Islet of Langerhans (tissue), 1 donor: ENCODE measurements at regions not wholly inside any gene's neighbourhood (a gene's known extent, or its start where the extent isn't known, plus 50 kb on each side); places are given as distances from the start of the nearest gene placed in this dataset.
A peak's percentile ranks its signal among the peaks of the same experiment; 100 is the strongest.

Experiments used
- FAIRE-seq: peaks from one replicate; lab custom pipeline; 2011; peaks lifted over from hg19 to GRCh38; lab: Jason Lieb, UNC

DNA sequence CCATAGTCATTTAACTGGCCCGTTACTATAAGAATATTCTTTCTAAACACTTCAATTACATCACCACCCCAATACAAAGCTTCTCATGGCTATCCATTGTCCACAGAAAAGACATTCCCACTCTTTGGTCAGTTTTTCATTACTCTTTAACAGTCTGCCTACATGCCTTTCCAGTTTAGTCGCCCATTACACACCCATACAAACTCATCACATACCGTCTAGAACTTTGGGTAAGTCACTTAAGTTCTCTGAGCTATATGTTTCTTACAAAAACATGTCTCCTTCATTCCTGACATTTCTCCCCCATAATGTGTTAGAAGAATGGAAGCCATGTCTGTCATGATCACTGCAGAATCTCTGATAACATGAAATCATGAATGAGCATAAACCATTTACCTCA is 108.2 kb upstream of the STK17B start:
- FAIRE-seq, result no peak

DNA sequence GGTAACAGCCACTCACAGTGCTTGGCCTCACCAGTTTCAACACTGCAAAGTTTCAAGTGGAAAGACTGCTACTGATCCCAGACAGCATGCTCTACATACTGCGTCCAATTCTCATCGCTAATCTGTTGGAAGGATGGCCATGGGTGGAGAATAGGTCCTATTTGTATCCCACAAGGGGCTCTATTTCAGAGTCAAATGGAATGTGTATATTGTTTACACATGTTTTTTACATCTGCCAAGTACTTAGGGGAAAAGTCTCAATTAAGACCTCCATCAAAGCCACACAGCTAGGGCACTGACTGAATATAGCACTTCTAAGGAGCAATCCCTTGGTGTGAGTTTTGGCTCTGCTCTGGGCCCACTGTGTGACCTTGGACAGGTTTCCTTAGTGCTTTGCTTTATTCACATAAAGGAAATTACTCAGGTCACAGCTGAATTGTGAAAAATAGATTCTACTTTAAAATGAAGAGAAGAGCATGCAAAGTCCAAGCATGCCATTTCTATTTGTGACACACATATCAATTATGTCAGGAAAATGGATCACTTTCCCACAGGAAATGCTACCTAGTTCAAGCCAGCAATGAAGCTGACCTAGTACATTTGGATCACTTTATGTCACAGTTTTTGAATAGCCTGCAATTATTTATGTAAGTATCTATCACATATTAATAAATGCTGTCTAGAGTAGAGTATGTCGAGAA is 112.9 kb upstream of the STK17B start:
- FAIRE-seq, result no peak

DNA sequence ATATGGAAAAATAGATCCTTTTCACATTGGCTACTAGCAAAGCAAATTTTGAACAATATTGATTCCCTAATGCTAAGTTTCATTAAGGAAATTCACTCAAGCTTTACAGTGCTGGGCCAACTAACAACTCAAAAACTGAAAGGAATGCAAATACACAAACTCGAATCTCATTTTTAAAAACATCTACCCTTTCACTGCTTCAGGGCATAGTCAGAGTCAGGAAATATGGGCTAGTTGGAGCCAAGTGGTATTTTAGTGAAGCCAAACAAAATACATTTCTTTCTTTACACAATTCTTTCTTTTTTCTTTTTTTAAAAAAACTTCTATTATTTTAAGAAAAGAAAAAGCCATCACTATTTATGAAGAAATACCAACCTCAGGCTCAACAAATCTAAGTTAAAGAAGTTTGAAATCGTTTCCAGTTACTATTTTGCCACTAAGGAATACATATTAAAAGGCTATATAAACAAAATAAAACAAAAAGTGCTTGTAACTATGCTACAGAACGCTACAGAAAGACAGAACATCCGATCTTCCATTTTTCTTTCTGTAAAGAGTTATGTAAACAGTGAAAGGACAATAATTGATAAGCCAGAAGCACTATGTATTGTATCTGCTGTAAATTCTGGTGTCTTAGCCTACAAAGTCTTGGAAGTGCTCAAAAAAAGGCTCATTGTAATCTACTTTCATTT is 113.6 kb upstream of the STK17B start:
- no peak for FAIRE-seq

DNA sequence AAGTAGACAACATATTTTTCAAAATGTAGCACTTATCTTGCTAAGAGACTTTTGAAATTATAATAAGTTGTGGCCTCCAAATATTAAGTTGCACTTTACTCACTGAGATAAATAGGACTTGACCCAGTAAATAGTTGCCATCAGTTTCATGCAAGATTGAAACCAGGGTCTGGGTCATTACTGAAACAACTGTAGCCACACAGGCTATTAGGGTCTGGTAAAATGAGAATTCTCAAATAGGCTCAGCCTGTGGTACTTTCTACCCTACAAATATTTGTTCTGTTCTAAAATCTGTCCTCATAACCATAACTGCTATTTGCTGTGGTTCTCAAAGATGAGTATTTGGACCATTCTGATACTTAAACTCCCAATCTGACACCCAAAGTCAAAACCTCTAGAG is 115.4 kb upstream of the STK17B start:
- FAIRE-seq, result no peak

DNA sequence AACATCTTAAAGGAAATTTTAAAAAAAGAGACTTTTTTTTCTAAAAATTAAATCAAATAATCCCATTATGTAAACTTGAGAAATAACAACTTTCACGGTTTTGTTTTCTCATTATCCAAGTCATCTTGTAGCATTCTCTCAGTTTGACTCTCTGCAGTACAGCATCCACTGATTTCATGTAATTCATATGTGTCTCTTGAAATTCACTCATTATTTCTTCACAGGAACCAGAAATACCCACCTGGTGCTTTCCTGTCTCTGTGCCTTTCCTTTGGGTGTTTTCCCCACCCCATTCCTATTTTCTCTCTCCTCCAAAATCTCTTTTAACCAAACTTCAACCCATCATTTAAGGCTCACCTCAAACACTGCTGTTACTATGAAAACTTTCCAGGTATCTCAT is 116.1 kb upstream of the STK17B start:
- FAIRE-seq, result no peak

DNA sequence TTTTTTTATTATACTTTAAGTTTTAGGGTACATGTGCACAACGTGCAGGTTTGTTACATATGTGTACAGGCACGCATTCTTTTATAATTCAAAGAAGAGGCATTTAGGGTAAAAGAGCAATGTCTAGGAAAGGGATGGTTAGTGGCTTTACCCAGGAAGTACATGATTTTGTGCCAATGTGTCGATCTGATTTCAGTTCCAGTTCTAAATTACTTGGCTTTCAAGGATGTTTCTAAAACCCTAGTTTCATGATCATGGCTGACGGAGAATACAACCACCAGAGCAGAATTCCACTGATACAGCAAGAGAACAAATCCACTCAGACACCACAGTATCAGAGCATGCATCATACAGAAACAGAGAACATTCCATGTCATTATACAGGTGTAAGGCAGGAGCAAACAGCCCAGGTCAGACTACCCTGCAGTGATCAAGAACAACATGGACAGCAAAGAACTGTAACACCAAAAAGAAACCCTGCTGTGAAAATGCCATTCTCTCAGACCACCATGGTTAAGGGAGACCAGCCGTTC is 116.7 kb upstream of the STK17B start:
- FAIRE-seq, result no peak

DNA sequence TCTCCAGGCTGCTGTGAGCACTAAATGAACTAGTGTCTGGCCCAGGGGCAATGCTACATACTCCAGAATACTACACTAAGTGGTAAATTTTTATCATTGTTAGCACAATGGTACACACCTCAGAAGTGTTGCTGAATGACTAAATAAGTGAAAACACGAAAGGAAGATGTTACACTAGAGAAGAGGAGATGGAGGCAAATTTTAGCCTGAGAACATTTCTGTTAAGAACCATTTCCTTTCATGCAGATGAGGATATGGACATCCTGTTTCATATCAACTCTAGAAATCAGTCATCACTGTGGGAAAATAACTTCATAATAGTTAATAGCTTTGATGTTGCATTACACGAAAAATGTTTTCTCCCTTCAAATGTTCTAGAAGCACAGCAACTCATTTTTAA is 117.6 kb upstream of the STK17B start:
- no peak for FAIRE-seq

DNA sequence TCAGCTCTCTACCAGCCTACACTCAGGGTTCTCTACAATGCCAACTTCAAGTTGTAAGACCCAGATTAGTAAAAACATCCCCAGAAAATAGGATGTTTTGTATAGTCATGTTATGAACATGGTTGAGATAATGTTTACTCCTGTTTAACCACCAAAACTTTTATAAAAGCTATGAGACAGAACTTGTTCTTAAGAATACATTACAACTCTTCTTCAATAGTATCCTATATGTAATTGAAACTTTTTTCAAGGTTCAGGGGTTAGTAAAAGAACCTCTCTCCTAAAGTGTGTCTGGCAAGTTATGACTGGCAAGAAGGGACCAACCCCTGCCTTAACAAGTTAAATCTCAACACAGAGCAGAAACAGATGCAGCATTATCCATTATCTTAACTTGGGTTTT is 118.8 kb upstream of the STK17B start:
- FAIRE-seq, result no peak

DNA sequence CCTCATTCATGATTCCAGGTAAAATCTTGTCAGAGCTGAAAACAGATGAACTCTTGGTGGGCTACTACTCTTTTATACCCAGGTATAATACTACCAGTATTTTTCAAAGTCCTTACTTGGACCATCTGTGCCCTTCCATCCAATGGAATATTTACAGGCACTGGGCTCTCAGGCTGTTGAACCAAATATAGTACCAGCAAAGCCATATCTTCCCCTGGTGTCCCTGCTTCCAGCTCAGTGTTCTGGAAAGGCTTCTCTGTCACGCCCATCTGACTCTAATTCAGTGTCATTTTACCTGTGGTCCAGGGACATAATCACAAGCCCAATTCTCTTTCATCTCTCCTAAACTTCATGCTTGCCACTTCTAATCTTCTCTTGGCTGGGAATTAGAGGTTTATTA is 119.2 kb upstream of the STK17B start:
- no peak for FAIRE-seq

DNA sequence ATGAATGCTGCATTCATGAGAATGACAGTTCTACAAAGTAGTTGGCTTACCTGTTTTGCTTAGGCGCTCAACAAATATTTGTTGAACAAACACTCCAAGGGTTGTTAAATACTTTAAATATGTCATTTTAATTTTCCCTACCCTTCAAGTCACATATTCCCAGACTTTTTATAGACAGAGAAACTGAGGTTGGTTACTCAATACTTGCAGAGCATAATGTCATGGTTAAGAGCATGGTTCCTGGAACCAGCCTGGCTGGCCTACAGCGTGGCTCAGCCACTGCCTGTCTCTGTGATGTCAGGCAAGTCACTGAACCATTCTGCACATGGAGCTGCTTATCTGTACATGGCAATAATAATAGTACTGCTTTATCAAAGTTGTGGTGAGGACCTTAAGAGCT is 120.0 kb upstream of the STK17B start:
- FAIRE-seq, result no peak

DNA sequence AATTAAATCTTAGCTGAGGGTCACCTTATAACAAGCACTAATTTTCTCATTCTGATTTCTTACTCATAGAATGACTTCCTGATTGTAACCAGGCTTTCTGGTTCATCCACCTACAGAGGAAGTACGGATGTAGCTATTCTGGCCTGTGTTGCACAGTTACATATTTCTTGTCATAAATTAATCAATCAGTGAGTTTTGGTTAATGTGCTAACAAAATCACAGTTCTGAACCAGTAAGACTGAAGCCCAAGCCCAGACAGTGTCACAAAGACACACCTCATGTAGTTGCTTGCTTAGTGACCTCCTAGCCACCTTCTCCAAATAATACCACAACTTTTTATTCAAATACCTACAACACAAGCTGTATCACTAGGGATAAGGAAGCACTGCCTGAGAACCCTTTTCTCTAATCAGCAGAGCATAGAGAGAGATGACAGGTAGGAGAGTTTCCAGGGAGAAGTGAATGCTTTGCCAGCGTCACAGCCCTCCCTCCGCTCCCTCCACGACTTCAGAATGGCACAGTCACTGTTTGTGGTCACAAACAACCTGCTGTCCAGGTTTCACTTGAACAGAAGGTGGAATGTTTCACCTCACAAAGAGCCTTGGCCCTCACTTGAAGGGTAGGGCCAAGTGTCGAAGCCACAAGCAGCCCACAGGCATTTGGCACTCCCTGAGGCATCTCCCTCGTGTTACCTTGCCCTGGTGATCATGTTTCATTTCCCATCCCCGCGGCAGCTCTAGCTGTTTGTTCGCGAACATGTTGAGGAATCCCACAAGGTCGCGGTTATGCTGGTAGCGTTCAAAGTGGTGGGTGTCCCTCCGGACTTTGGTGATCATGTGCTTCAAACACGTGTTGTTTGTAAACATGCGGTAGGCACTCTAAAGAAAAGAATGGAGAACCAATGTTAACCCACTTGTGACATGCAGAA is 120.8 kb upstream of the STK17B start:
- no peak for FAIRE-seq

DNA sequence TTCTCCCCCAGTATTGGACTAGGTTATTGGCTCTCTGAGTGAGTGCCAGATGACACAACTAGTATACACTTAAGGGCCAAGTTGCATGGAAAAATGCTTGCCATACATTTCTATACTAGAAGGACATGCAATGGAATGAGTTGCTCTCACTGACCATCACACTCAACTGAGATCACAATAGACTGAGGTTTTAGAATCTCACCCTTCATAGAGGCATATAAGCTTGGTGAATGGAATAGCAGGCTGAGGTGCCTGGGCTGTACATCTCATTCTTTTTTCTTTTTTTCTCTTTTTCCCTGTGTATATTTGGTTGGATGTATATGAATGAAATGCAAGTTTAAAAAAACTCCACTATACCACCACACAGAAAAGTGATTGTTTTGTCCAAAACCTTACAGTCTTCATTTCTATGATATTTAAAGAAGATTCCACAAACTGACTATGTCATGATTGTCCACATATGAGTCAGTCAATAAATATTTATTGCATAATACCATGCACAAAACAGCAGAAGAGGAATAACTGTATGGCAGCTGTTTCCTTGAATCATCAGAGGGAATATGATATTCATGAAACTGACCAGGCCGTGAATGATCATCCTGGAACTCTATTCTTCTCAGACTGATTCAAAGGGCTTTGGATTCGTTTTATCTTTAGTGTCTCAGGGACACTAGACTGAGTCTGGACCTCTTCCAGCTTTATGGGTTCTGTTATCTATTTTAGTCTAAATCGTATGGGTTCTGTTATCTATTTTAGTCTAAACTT is 122.6 kb upstream of the STK17B start:
- peak; percentile 17 for FAIRE-seq

DNA sequence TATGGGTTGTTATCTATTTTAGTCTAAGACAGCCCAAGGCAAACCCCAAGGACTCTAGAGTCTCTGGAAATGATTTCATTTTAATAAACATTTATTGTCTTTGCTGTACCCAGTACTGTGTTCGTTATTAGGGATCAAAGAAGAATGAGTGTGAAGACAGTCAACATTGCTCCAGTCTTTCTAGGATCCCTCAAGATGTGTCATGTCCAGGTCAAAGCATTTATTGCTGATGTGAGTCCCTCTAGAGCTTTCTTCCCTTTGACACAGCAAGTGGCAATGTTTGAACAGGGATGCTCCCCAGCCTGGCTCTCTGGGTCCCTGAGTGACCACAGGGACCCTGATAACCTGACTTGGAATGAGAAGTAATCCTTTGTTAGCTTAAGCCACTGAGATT is 123.1 kb upstream of the STK17B start:
- no peak for FAIRE-seq

DNA sequence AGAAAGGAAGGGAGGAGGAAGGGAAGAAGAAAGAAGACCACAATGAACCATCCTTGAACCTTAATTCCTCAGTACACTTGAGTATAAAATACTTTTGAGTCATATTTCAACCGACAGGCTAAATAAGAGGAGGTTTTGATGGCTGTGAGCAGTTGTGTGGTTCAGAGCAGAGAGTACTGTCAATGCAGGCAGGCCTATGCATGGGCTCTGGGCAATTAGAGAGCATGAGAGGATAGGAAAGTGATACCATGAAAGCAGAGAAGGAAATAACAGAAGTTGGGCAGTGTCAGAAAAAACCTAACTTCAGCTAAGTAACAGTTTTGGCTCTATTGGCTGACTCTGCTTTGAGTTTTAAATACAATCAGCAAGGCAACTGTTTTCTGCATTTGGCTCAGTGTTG is 123.6 kb upstream of the STK17B start:
- no peak for FAIRE-seq

DNA sequence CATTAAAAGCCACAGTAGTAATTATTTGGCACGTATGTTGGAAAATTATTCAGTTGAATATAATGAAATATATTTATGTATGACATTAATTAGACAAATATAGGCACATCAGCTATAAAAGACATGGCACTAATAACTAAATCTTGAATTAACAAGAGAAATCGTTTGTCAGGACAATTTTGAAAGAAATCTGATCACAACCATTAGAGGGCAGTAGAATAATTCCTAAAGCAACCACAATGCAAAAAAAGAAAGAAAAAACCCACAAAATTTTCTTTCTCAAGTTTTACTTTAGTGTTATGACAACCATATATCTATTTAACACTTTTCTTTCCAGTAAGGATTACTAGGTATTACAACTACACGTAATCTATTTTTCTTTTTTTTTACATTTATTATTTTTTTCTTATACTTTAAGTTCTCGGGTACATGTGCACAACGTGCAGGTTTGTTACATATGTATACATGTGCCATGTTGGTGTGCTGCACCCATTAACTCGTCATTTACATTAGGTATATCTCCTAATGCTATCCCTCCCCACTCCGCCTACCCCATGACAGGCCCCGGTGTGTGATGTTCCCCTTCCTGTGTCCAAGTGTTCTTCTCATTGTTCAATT is 126.8 kb upstream of the STK17B start:
- peak; percentile 92 for FAIRE-seq

DNA sequence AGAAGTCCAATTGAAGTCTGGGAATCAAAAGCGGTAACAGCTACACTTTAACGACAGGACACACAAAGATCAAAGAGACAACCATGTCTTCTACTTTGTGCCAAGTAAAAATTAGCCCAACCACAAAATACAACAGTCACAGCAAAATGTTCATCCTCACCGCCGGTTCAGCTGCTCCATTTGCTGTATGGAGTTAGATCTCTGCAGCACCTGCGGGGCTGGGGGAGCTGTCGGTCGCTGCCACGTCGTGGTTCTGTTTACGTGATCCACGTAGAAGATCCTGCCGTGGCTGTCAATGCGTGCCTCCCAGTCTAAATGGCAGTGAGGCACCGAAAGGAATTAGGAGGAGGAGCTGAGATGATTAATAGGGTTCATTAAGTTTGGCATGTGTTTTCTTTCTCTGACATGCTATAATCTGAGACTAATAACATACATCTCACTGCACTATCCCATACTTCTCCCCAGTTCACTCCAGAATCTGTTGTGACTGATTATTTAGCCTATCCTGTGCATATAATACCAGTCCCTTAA is 136.5 kb upstream of the STK17B start:
- no peak for FAIRE-seq

DNA sequence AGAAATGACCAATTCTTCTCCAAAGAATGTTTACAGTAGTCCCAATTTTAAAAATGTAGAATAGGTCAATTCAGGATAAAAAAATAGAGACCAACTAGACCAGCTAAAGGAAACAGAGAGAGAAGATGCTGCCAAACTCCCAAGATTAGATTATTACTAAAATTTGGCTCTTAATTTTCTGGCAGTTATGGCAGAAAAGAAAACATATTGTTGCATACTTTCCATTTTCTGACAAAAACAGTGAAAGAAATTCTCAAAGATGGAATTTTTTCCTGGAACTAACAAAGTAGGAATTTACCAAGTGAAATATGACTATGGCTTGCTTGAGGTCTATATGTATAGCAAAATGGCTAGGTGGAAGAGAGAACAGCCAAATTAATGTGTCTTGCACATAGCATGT is 138.3 kb upstream of the STK17B start:
- FAIRE-seq, result no peak

DNA sequence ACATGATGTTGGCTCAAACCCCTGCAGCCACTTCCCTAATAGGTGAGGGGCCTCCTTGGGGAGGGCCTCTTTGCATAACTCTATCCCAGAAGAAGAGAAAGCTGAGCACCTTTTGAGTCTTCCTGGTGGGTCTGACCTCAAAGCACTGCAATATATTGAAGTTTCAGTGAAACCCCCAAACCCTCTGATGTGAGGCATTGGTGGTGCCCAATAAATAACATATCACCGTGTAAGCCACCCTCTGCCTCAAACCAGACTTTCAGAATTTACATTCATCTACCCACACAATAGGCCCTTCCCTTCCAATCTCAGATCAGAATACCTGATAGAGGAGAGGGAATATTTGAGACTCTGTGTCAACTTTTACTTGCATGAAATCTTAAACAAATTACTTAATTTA is 142.8 kb upstream of the STK17B start:
- FAIRE-seq, result no peak

DNA sequence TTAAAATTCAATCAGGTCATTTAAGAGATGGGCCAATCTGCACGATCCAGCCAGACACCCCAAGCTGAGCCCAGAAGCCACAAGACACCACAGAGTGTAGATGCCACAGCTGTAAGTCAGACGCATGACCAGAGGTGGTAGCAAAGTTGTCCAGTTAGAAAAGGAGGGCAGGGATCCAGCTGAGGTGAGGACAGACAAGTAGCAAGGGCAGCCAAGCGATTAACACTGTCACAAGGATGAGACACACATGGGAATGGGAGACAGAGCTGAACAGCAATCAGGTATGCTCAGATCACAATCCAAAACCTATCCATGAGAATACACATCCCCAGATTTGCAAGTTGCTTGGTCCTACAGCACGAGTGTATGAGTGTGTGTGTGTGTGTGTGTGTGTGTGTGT is 143.4 kb upstream of the STK17B start:
- no peak for FAIRE-seq

DNA sequence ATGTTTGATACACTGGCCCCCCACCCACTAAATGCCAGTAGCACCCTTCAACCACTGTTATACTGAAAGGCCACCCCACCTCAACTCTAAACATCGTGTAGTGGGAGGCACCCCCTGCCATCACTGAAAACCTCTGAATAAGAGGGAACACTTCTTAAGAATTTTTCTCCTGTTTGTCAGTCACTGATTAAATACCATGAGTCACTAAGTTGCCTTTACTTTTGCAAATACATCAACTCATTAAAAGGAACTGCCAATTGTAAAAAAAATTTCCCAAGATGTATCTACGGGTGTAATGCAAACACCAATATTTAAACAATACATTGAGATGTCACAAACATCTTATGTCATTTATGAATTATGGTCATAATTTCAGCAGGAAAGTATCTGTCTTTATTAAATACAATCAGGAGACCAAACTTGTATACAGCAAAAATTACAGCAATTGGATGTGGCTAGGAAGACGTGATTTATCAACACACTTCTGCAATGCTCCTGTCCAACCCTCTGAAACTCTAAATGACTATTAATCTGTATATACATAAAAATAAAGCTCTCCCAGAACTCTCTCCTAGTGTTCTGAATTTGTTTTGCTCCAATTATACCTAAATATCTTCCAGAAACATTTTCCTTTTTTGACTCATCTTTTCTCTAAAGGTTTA is 144.1 kb upstream of the STK17B start:
- FAIRE-seq, result no peak

DNA sequence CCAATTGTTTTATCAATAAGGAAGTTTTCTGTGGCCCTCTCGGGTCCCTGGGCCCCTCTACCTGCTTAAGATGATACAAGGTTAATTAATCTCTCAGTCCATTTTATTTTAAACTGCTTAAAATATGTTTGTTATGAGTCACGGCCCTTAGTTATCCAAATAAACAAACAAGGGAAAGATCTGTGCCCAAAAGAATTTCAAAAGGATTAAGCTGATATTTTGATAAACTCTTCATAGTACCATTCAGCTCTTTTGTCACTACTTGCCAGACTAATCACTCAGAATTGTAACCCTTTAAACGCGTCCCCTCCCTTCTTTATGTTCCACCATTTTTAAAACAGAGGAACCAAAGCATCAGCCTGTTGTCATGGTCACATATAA is 144.7 kb upstream of the STK17B start:
- FAIRE-seq, result no peak
